ENCODE measurements at regions not wholly inside any gene's neighbourhood (a gene's known extent, or its start where the extent isn't known, plus 50 kb on each side); places are given as distances from the start of the nearest gene placed in this dataset.

DNA sequence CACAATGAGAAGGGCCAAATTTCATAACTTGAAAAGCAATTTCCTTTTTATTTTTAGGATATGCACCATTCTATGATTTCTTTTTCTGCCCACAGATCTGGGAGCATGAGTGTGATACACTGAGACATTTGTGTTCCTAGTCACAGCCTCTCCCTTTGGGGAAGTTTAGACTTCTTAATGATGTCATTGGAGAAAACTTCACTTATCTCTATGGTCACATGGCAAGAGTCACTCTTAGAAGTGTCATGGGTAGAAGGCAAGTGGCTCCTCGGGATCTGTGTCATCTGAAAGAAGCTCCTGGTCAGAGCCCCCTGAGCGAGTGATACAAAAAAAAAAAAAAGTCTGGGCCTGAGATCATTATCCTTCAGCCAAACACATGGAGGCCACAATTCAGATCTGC is 62.5 kb upstream of the LGALSL start:
- no peak for TF ChIP-seq CTCF (IDR thresholded peaks at IDR 0.05)
- TF ChIP-seq EP300 (IDR thresholded peaks at IDR 0.05; ENCODE audit: low read depth), result no peak
- TF ChIP-seq POLR2AphosphoS5 (IDR thresholded peaks at IDR 0.05), result no peak
- no peak for TF ChIP-seq POLR2A (IDR thresholded peaks at IDR 0.05)
